IMR-90 (cell line): ENCODE measurements at regions not wholly inside any gene's neighbourhood (a gene's known extent, or its start where the extent isn't known, plus 50 kb on each side); places are given as distances from the start of the nearest gene placed in this dataset.

Experiments
- ATAC-seq: fragments of 200-7000 bp; cut with Tn5 transposase; 2 replicates; pipeline ENCODE4 v1.9.1; 2020; ENCODE audit warnings: low read depth, mild to moderate bottlenecking, moderate library complexity
- BruUV-seq: library from RNA; stranded (reverse); fragments of 400-500 nt; replicated peaks from 2 replicates; lab custom pipeline; 2021; lab: Mats Ljungman, UMichigan
- CTCF ChIA-PET: fragments of 300-600 bp; formaldehyde crosslinking; extraction: SDS; loops from one replicate; lab custom pipeline; 2021; ENCODE audit warnings: antibody characterized with exemption; lab: Yijun Ruan, JAX
- POLR2A ChIA-PET: fragments of 300-600 bp; sonication (Branson Sonifier 250); formaldehyde crosslinking; loops from one replicate; lab custom pipeline; 2022; ENCODE audit warnings: antibody characterized with exemption; ENCODE audit not compliant: unreplicated experiment; lab: Charles Lee
- DNase-seq: peaks from one replicate; pipeline ENCODE4 v3.0.0; 2013
- H2AFZ ChIP-seq: replicated peaks from 2 replicates; pipeline ENCODE3; 2013; ENCODE audit warnings: low read length, mild to moderate bottlenecking; ENCODE audit not compliant: poor library complexity
- H2AK5ac ChIP-seq: 2 replicates; pipeline ENCODE4 v1.6.1; 2013; ENCODE audit warnings: low read depth, low read length, inconsistent platforms
- H2AK9ac ChIP-seq: replicated peaks from 2 replicates; pipeline ENCODE3; 2013; ENCODE audit warnings: mild to moderate bottlenecking, low read depth, low read length, moderate library complexity; ENCODE audit not compliant: poor library complexity
- H2BK120ac ChIP-seq: 2 replicates; pipeline ENCODE4 v1.6.1; 2013; ENCODE audit warnings: low read depth, low read length, inconsistent platforms
- H2BK15ac ChIP-seq: 3 replicates; pipeline ENCODE4 v1.6.1; 2013; ENCODE audit warnings: low read depth, low read length, inconsistent platforms
- H2BK20ac ChIP-seq: 2 replicates; pipeline ENCODE4 v1.6.1; 2013; ENCODE audit warnings: low read depth, mild to moderate bottlenecking, inconsistent platforms, low read length, moderate library complexity
- H2BK5ac ChIP-seq: 2 replicates; pipeline ENCODE4 v1.6.1; 2013; ENCODE audit warnings: mild to moderate bottlenecking, low read depth, low read length, inconsistent platforms; ENCODE audit not compliant: poor library complexity, severe bottlenecking
- H3K14ac ChIP-seq: replicated peaks from 2 replicates; pipeline ENCODE4 v1.6.1; 2013; ENCODE audit warnings: low read depth, low read length, inconsistent platforms
- H3K18ac ChIP-seq: 2 replicates; pipeline ENCODE4 v1.6.1; 2013; ENCODE audit warnings: low read depth, low read length, control low read depth
- H3K23ac ChIP-seq: 2 replicates; pipeline ENCODE4 v1.6.1; 2013; ENCODE audit warnings: low read depth, low read length, inconsistent platforms
- H3K27ac ChIP-seq: 2 replicates; pipeline ENCODE4 v1.5.1; 2013; ENCODE audit warnings: mild to moderate bottlenecking, control low read depth, low read length; ENCODE audit not compliant: insufficient read depth
- H3K27me3 ChIP-seq: 2 replicates; pipeline ENCODE4 v1.6.1; 2013; ENCODE audit warnings: low read length; ENCODE audit not compliant: control insufficient read depth, insufficient read depth
- H3K36me3 ChIP-seq: 2 replicates; pipeline ENCODE4 v1.6.1; 2013; ENCODE audit warnings: low read length, mixed read lengths; ENCODE audit not compliant: control insufficient read depth, insufficient read depth
- H3K4ac ChIP-seq: 2 replicates; pipeline ENCODE4 v1.6.1; 2013; ENCODE audit warnings: low read depth, low read length, inconsistent platforms
- H3K4me1 ChIP-seq: 2 replicates; pipeline ENCODE4 v1.6.1; 2013; ENCODE audit warnings: low read length, mixed read lengths; ENCODE audit not compliant: control insufficient read depth, insufficient read depth
- H3K4me2 ChIP-seq: 2 replicates; pipeline ENCODE4 v1.6.1; 2013; ENCODE audit warnings: low read depth, mild to moderate bottlenecking, control low read depth, low read length, moderate library complexity
- H3K4me3 ChIP-seq: 2 replicates; pipeline ENCODE4 v1.5.1; 2013; ENCODE audit warnings: low read depth, mild to moderate bottlenecking, control low read depth, low read length, moderate library complexity; ENCODE audit not compliant: insufficient read depth
- H3K56ac ChIP-seq: 2 replicates; pipeline ENCODE4 v1.6.1; 2013; ENCODE audit warnings: low read length, inconsistent platforms; ENCODE audit not compliant: insufficient read depth; ENCODE audit errors: extremely low read depth
- H3K79me1 ChIP-seq, 2 experiments: 2 replicates each; pipeline ENCODE4 v1.6.1; 2013; ENCODE audit warnings: low read length in 2 of 2, inconsistent platforms in 1 of 2, low read depth in 1 of 2
- H3K9ac ChIP-seq: 2 replicates; pipeline ENCODE4 v1.6.1; 2013; ENCODE audit warnings: low read depth, low read length, control low read depth
- H3K9me1 ChIP-seq: 2 replicates; pipeline ENCODE4 v1.6.1; 2013; ENCODE audit warnings: low read length, inconsistent platforms; ENCODE audit not compliant: insufficient read depth
- H3K9me3 ChIP-seq: 2 replicates; pipeline ENCODE4 v1.6.1; 2013; ENCODE audit warnings: low read length; ENCODE audit not compliant: control insufficient read depth, insufficient read depth
- H4K20me1 ChIP-seq: 2 replicates; pipeline ENCODE4 v1.6.1; 2013; ENCODE audit warnings: low read length, inconsistent platforms; ENCODE audit not compliant: insufficient read depth
- H4K5ac ChIP-seq: 2 replicates; pipeline ENCODE4 v1.6.1; 2013; ENCODE audit warnings: mild to moderate bottlenecking, low read depth, low read length, control low read depth
- H4K8ac ChIP-seq, 2 experiments: 2 replicates each; pipeline ENCODE4 v1.6.1; 2013; ENCODE audit warnings: low read depth in 2 of 2, low read length in 2 of 2, control low read depth in 1 of 2, inconsistent platforms in 1 of 2
- H4K91ac ChIP-seq: 2 replicates; pipeline ENCODE4 v1.6.1; 2013; ENCODE audit warnings: low read depth, low read length, inconsistent platforms; ENCODE audit not compliant: insufficient read depth
- BHLHE40 ChIP-seq: fragments of 150-350 bp; IDR thresholded peaks from 2 replicates; pipeline ENCODE4 v1.6.1; 2016; ENCODE audit warnings: mild to moderate bottlenecking, low read depth, low read length
- CEBPB ChIP-seq: IDR thresholded peaks from 2 replicates; pipeline ENCODE4 v1.6.1; 2012; ENCODE audit warnings: low read depth, low read length, improper control_type of control experiment
- CHD1 ChIP-seq: IDR thresholded peaks from 2 replicates; pipeline ENCODE4 v1.6.1; 2012; ENCODE audit warnings: low read depth, low read length, improper control_type of control experiment
- CTCF ChIP-seq: conservative IDR thresholded peaks from 2 replicates; pipeline ENCODE4 v1.5.1; 2012; ENCODE audit warnings: mild to moderate bottlenecking, low read depth, low read length, improper control_type of control experiment
- ELK1 ChIP-seq: fragments of 150-350 bp; IDR thresholded peaks from 2 replicates; pipeline ENCODE4 v1.6.1; 2016; ENCODE audit warnings: low read depth, mild to moderate bottlenecking, low read length, moderate library complexity, borderline replicate concordance
- FOS ChIP-seq: fragments of 150-350 bp; IDR thresholded peaks from 2 replicates; pipeline ENCODE4 v1.6.1; 2016; ENCODE audit warnings: low read depth, low read length
- MAFK ChIP-seq: IDR thresholded peaks from 2 replicates; pipeline ENCODE4 v1.6.1; 2012; ENCODE audit warnings: low read depth, low read length, improper control_type of control experiment
- MAZ ChIP-seq: IDR thresholded peaks from 2 replicates; pipeline ENCODE4 v1.6.1; 2012; ENCODE audit warnings: low read depth, mild to moderate bottlenecking, low read length, improper control_type of control experiment, moderate library complexity, borderline replicate concordance
- MXI1 ChIP-seq: IDR thresholded peaks from 2 replicates; pipeline ENCODE4 v1.6.1; 2012; ENCODE audit warnings: low read depth, mild to moderate bottlenecking, low read length, moderate library complexity, borderline replicate concordance
- NFE2L2 ChIP-seq: fragments of 150-350 bp; IDR thresholded peaks from 2 replicates; pipeline ENCODE4 v1.6.1; 2016; ENCODE audit warnings: low read depth, mild to moderate bottlenecking, low read length
- POLR2A ChIP-seq: IDR thresholded peaks from 2 replicates; pipeline ENCODE4 v1.6.1; 2012; ENCODE audit warnings: mild to moderate bottlenecking, low read depth, low read length
- RAD21 ChIP-seq: IDR thresholded peaks from 2 replicates; pipeline ENCODE4 v1.6.1; 2012; ENCODE audit warnings: low read length, improper control_type of control experiment
- RCOR1 ChIP-seq: IDR thresholded peaks from 2 replicates; pipeline ENCODE4 v1.6.1; 2012; ENCODE audit warnings: mild to moderate bottlenecking, low read length, improper control_type of control experiment; ENCODE audit not compliant: insufficient replicate concordance
- RFX5 ChIP-seq: IDR thresholded peaks from 2 replicates; pipeline ENCODE4 v1.8.0; 2012; ENCODE audit warnings: low read depth, mild to moderate bottlenecking, low read length, moderate library complexity
- SMC3 ChIP-seq: fragments of 150-350 bp; IDR thresholded peaks from 2 replicates; pipeline ENCODE4 v1.6.1; 2016; ENCODE audit warnings: low read depth, mild to moderate bottlenecking, antibody characterized with exemption, low read length, moderate library complexity
- USF2 ChIP-seq: fragments of 150-350 bp; IDR thresholded peaks from 2 replicates; pipeline ENCODE4 v1.6.1; 2017; ENCODE audit warnings: mild to moderate bottlenecking, antibody characterized with exemption, low read length, low read depth
- WGBS, 2 experiments: methylation state at CpG; one replicate each; pipeline versions ENCODE4 v1.1.5 to v1.1.7; 2013; ENCODE audit warnings: missing lambda C conversion rate in 2 of 2; ENCODE audit not compliant: insufficient read length in 1 of 2; ENCODE audit errors: extremely low coverage in 2 of 2; 5-methylcytosine and 5-hydroxymethylcytosine counted together
- dilution Hi-C: fragments of 300-500 bp; cut with HindIII; formaldehyde crosslinking; loops from one replicate; pipeline ENCODE4 v1.14.3; 2018; ENCODE audit warnings: low sequenced_read_pairs; ENCODE audit not compliant: unreplicated experiment
- in situ Hi-C: fragments of 300-500 bp; cut with MboI; formaldehyde crosslinking; loops from 3 replicates; pipeline ENCODE4 v1.14.3; 2019; ENCODE audit warnings: low sequenced_read_pairs, inconsistent platforms, mixed read lengths
- intact Hi-C: fragments of 100-400 bp; cut with micrococcal nuclease; formaldehyde crosslinking; loops from 2 replicates; pipeline ENCODE4 v1.10.0; 2022

- H3K9ac ChIP-seq, result no peak overlapping the region
- ChIA-PET POLR2A (no interaction called here), CTCF (no interaction called here)
- no peaks in the 10 kb centered on the region for H4K20me1 ChIP-seq
- H2AFZ ChIP-seq, result no peak overlapping the region
- no peak overlapping the region for H4K91ac ChIP-seq
- in situ Hi-C loops, result no loop called here
- no peak overlapping the region for H3K18ac ChIP-seq
- no peak overlapping the region for H2BK20ac ChIP-seq
- H3K56ac ChIP-seq, result no peak overlapping the region
- H3K23ac ChIP-seq, result no peak overlapping the region
- intact Hi-C loops, result no loop called here
- H3K9me3 ChIP-seq, result peaks cover 3% of the 10 kb centered on the region; the same call in 1 of the 2 replicates
- no peaks in the 10 kb centered on the region for H3K9me1 ChIP-seq
- BruUV-seq, result no TSS peak
- TF ChIP-seq POLR2A (no peak), RFX5 (no peak), CHD1 (no peak), CTCF (no peak), SMC3 (no peak), CEBPB (no peak), USF2 (no peak), MAZ (no peak), MXI1 (no peak), RAD21 (no peak), NFE2L2 (no peak), FOS (no peak), MAFK (no peak), ELK1 (no peak), BHLHE40 (no peak), RCOR1 (no peak)
- no peak overlapping the region for H3K14ac ChIP-seq
- H2AK9ac ChIP-seq, result no peak overlapping the region
- no peak overlapping the region for H3K4me3 ChIP-seq
- H3K4me2 ChIP-seq, result no peak overlapping the region
- WGBS, 2 experiments, result 29% methylated on average over 1 of the region's 2 CpGs; no CpG with 5 or more reads in 1 of the 2 experiments
- DNase-seq (no peak), ATAC-seq (no peak)
- H4K8ac ChIP-seq, result no peak overlapping the region
- peaks cover 5% of the 10 kb centered on the region for H3K4me1 ChIP-seq
- no peak overlapping the region for H2AK5ac ChIP-seq
- H4K5ac ChIP-seq, result no peak overlapping the region
- H3K27me3 ChIP-seq, result no peaks in the 10 kb centered on the region
- no peak overlapping the region for H2BK120ac ChIP-seq
- no peak overlapping the region for H3K4ac ChIP-seq
- H3K79me1 ChIP-seq, result no peaks in the 10 kb centered on the region
- no peak overlapping the region for H2BK5ac ChIP-seq
- H3K36me3 ChIP-seq, result no peaks in the 10 kb centered on the region
- H2BK15ac ChIP-seq, result no peak overlapping the region
- dilution Hi-C loops, result no loop called here
- no peak overlapping the region for H3K27ac ChIP-seq
Measured at GRCh38 chrX:150099316-150099715, 161.0 kb upstream of the EOLA2 start.
